Neutrophil (primary cell): ENCODE measurements at regions not wholly inside any gene's neighbourhood (a gene's known extent, or its start where the extent isn't known, plus 50 kb on each side); places are given as distances from the start of the nearest gene placed in this dataset.

ENCODE experiments used
- H3K27ac ChIP-seq: fragments of 200-600 bp; sonication (generic); 2 replicates; pipeline ENCODE4 v1.5.1; 2016; ENCODE audit warnings: mild to moderate bottlenecking, moderate library complexity
- H3K27me3 ChIP-seq: fragments of 200-600 bp; sonication (generic); 2 replicates; pipeline ENCODE4 v1.6.0; 2016; ENCODE audit warnings: mild to moderate bottlenecking
- H3K36me3 ChIP-seq: fragments of 200-600 bp; sonication (generic); 2 replicates; pipeline ENCODE4 v1.5.1; 2017
- H3K4me1 ChIP-seq, 2 experiments: fragments of 200-600 bp in 1 of 2; sonication (generic) in 1 of 2; 1 replicate in 1 of 2; 2 replicates in 1 of 2; pipeline versions ENCODE4 v1.5.1 to v1.6.1; 2013 to 2016; ENCODE audit warnings: low read depth in 1 of 2, low read length in 1 of 2, mild to moderate bottlenecking in 1 of 2, moderate library complexity in 1 of 2; ENCODE audit not compliant: control insufficient read depth in 1 of 2, insufficient read depth in 1 of 2
- H3K4me3 ChIP-seq, 2 experiments: fragments of 200-600 bp in 1 of 2; sonication (generic) in 1 of 2; 1 replicate in 1 of 2; 2 replicates in 1 of 2; pipeline ENCODE4 v1.5.1; 2013 to 2016; ENCODE audit warnings: low read depth in 1 of 2, low read length in 1 of 2, mild to moderate bottlenecking in 1 of 2, moderate library complexity in 1 of 2
- H3K9me3 ChIP-seq: fragments of 200-600 bp; sonication (generic); 2 replicates; pipeline ENCODE4 v1.5.1; 2016
- CTCF ChIP-seq: fragments of 200-600 bp; sonication (generic); IDR thresholded peaks from 2 replicates; pipeline ENCODE4 v1.5.1; 2016; ENCODE audit warnings: antibody characterized with exemption

- Histone ChIP-seq H3K4me1 (no peaks in the 10 kb centered on the region), H3K27ac (no peak overlapping the region), H3K9me3 (no peaks in the 10 kb centered on the region), H3K36me3 (no peaks in the 10 kb centered on the region), H3K4me3 (no peak overlapping the region), H3K27me3 (no peaks in the 10 kb centered on the region)
- no peak for TF ChIP-seq CTCF
Measured at GRCh38 chr17:14451729-14452191, 150.9 kb downstream of the HS3ST3B1 start.

- Histone ChIP-seq H3K4me1 (no peaks in the 10 kb centered on the region), H3K36me3 (no peaks in the 10 kb centered on the region), H3K9me3 (no peaks in the 10 kb centered on the region), H3K4me3 (no peak overlapping the region), H3K27ac (no peak overlapping the region), H3K27me3 (no peaks in the 10 kb centered on the region)
- TF ChIP-seq CTCF: no peak
Measured at GRCh38 chr17:14448818-14449217, 147.9 kb downstream of the HS3ST3B1 start.

- Histone ChIP-seq H3K9me3 (no peaks in the 10 kb centered on the region), H3K4me3 (no peak overlapping the region), H3K27me3 (no peaks in the 10 kb centered on the region), H3K4me1 (no peaks in the 10 kb centered on the region), H3K36me3 (no peaks in the 10 kb centered on the region), H3K27ac (no peak overlapping the region)
- TF ChIP-seq CTCF: no peak
Measured at GRCh38 chr17:14446825-14447224, 145.9 kb downstream of the HS3ST3B1 start.

- Histone ChIP-seq H3K9me3 (no peaks in the 10 kb centered on the region), H3K4me3 (no peak overlapping the region), H3K27ac (no peak overlapping the region), H3K27me3 (no peaks in the 10 kb centered on the region), H3K36me3 (no peaks in the 10 kb centered on the region), H3K4me1 (no peaks in the 10 kb centered on the region)
- no peak for TF ChIP-seq CTCF
Measured at GRCh38 chr17:14444915-14445314, 144.0 kb downstream of the HS3ST3B1 start.

GRCh38 chr17:14442798-14443528, 142.1 kb downstream of the HS3ST3B1 start:
- H3K36me3 ChIP-seq: no peaks in the 10 kb centered on the region
- no peak overlapping the region for H3K27ac ChIP-seq
- H3K9me3 ChIP-seq: no peaks in the 10 kb centered on the region
- no peaks in the 10 kb centered on the region for H3K4me1 ChIP-seq
- no peaks in the 10 kb centered on the region for H3K27me3 ChIP-seq
- no peak overlapping the region for H3K4me3 ChIP-seq
- no peak for TF ChIP-seq CTCF
